IPS-15b (cell line): ENCODE measurements at regions not wholly inside any gene's neighbourhood (a gene's known extent, or its start where the extent isn't known, plus 50 kb on each side); places are given as distances from the start of the nearest gene placed in this dataset.

ENCODE experiments used
- H3K27me3 ChIP-seq: one replicate; pipeline ENCODE4 v1.6.1; 2013; ENCODE audit warnings: low read length; ENCODE audit not compliant: control insufficient read depth, insufficient read depth
- H3K36me3 ChIP-seq: one replicate; pipeline ENCODE4 v1.6.1; 2013; ENCODE audit warnings: low read length; ENCODE audit not compliant: control insufficient read depth, insufficient read depth
- H3K4me1 ChIP-seq: one replicate; pipeline ENCODE4 v1.6.1; 2013; ENCODE audit warnings: mild to moderate bottlenecking, low read length; ENCODE audit not compliant: control insufficient read depth, insufficient read depth
- H3K4me3 ChIP-seq: one replicate; pipeline ENCODE4 v1.5.1; 2013; ENCODE audit warnings: low read depth, low read length
- H3K9ac ChIP-seq: one replicate; pipeline ENCODE4 v1.6.1; 2013; ENCODE audit warnings: low read depth, mild to moderate bottlenecking, low read length
- H3K9me3 ChIP-seq: one replicate; pipeline ENCODE4 v1.6.1; 2013; ENCODE audit warnings: mild to moderate bottlenecking, low read length; ENCODE audit not compliant: control insufficient read depth, insufficient read depth

- no peak overlapping the region for H3K9ac ChIP-seq
- H3K9me3 ChIP-seq = no peaks in the 10 kb centered on the region
- no peak overlapping the region for H3K4me3 ChIP-seq
- no peaks in the 10 kb centered on the region for H3K27me3 ChIP-seq
- no peaks in the 10 kb centered on the region for H3K4me1 ChIP-seq
- H3K36me3 ChIP-seq = no peaks in the 10 kb centered on the region
These were observed 174.0 kb downstream of the HMHB1 start for GRCh38 chr5:143985832-143986515.

- Histone ChIP-seq H3K4me1 (no peaks in the 10 kb centered on the region), H3K27me3 (no peaks in the 10 kb centered on the region), H3K9me3 (no peaks in the 10 kb centered on the region), H3K36me3 (no peaks in the 10 kb centered on the region), H3K4me3 (no peak overlapping the region), H3K9ac (no peak overlapping the region)
These were observed 174.7 kb downstream of the HMHB1 start for GRCh38 chr5:143986516-143987212.

- H3K9ac ChIP-seq = no peak overlapping the region
- H3K36me3 ChIP-seq = no peaks in the 10 kb centered on the region
- H3K9me3 ChIP-seq = no peaks in the 10 kb centered on the region
- H3K4me3 ChIP-seq = no peak overlapping the region
- H3K4me1 ChIP-seq = no peaks in the 10 kb centered on the region
- H3K27me3 ChIP-seq = no peaks in the 10 kb centered on the region
These were observed 175.3 kb downstream of the HMHB1 start for GRCh38 chr5:143987264-143987663.

GRCh38 chr5:143987751-143988560 lies 176.0 kb downstream of the HMHB1 start:
- Histone ChIP-seq H3K4me3 (no peak overlapping the region), H3K27me3 (no peaks in the 10 kb centered on the region), H3K36me3 (no peaks in the 10 kb centered on the region), H3K9ac (no peak overlapping the region), H3K9me3 (no peaks in the 10 kb centered on the region), H3K4me1 (no peaks in the 10 kb centered on the region)

GRCh38 chr5:143992496-143992895 lies 178.0 kb downstream of the YIPF5 start:
- Histone ChIP-seq H3K4me3 (no peak overlapping the region), H3K9ac (no peak overlapping the region), H3K4me1 (no peaks in the 10 kb centered on the region), H3K27me3 (no peaks in the 10 kb centered on the region), H3K9me3 (no peaks in the 10 kb centered on the region), H3K36me3 (no peaks in the 10 kb centered on the region)

- H3K4me1 ChIP-seq = no peaks in the 10 kb centered on the region
- no peaks in the 10 kb centered on the region for H3K27me3 ChIP-seq
- H3K4me3 ChIP-seq = no peak overlapping the region
- no peak overlapping the region for H3K9ac ChIP-seq
- no peaks in the 10 kb centered on the region for H3K36me3 ChIP-seq
- H3K9me3 ChIP-seq = no peaks in the 10 kb centered on the region
These were observed 167.6 kb downstream of the YIPF5 start for GRCh38 chr5:144002876-144003275.

- Histone ChIP-seq H3K9ac (no peak overlapping the region), H3K27me3 (no peaks in the 10 kb centered on the region), H3K4me3 (no peak overlapping the region), H3K36me3 (no peaks in the 10 kb centered on the region), H3K9me3 (no peaks in the 10 kb centered on the region), H3K4me1 (no peaks in the 10 kb centered on the region)
These were observed 166.8 kb downstream of the YIPF5 start for GRCh38 chr5:144003636-144004035.

- no peaks in the 10 kb centered on the region for H3K27me3 ChIP-seq
- no peak overlapping the region for H3K4me3 ChIP-seq
- H3K36me3 ChIP-seq = no peaks in the 10 kb centered on the region
These were observed 166.3 kb downstream of the YIPF5 start for GRCh38 chr5:144004146-144004545.

GRCh38 chr5:144004751-144005150 lies 165.7 kb downstream of the YIPF5 start:
- Histone ChIP-seq H3K27me3 (no peaks in the 10 kb centered on the region), H3K9me3 (peaks cover 1% of the 10 kb centered on the region), H3K4me1 (no peaks in the 10 kb centered on the region), H3K9ac (no peak overlapping the region), H3K36me3 (no peaks in the 10 kb centered on the region), H3K4me3 (no peak overlapping the region)

More at GRCh38 chr5:144004146-144004545, 166.3 kb downstream of the YIPF5 start:
- Histone ChIP-seq H3K9me3 (no peaks in the 10 kb centered on the region), H3K9ac (no peak overlapping the region), H3K4me1 (no peaks in the 10 kb centered on the region)

- H3K27me3 ChIP-seq = no peaks in the 10 kb centered on the region
- H3K9me3 ChIP-seq = peaks cover 13% of the 10 kb centered on the region
- no peak overlapping the region for H3K9ac ChIP-seq
- H3K4me1 ChIP-seq = no peaks in the 10 kb centered on the region
- H3K36me3 ChIP-seq = no peaks in the 10 kb centered on the region
- H3K4me3 ChIP-seq = no peak overlapping the region
These were observed 161.3 kb downstream of the YIPF5 start for GRCh38 chr5:144009116-144009515.

- H3K9ac ChIP-seq = no peak overlapping the region
- no peaks in the 10 kb centered on the region for H3K4me1 ChIP-seq
- no peaks in the 10 kb centered on the region for H3K36me3 ChIP-seq
- H3K9me3 ChIP-seq = peaks cover 13% of the 10 kb centered on the region
- no peak overlapping the region for H3K4me3 ChIP-seq
- H3K27me3 ChIP-seq = no peaks in the 10 kb centered on the region
These were observed 159.1 kb downstream of the YIPF5 start for GRCh38 chr5:144011388-144011787.
